Adipocyte (in vitro differentiated cells): ENCODE measurements at regions not wholly inside any gene's neighbourhood (a gene's known extent, or its start where the extent isn't known, plus 50 kb on each side); places are given as distances from the start of the nearest gene placed in this dataset.
"Not testable (repeated sequence)": the region's sequence is repeated elsewhere in the genome, so short reads cannot be mapped to it uniquely, and the experiment has no call there.

Experiments used
- DNase-seq: peaks from one replicate; pipeline ENCODE4 v3.0.0-alpha.2; 2015; ENCODE audit warnings: low read depth
- H3K27me3 ChIP-seq: replicated peaks from 2 replicates; pipeline ENCODE4 v1.7.0; 2013; ENCODE audit warnings: mild to moderate bottlenecking, low read length, moderate library complexity; ENCODE audit not compliant: control insufficient read depth, insufficient read depth
- H3K36me3 ChIP-seq: 2 replicates; pipeline ENCODE4 v1.7.0; 2013; ENCODE audit warnings: low read length, mild to moderate bottlenecking, moderate library complexity; ENCODE audit not compliant: control insufficient read depth, insufficient read depth, severe bottlenecking
- H3K4me1 ChIP-seq: 2 replicates; pipeline ENCODE4 v1.7.0; 2013; ENCODE audit warnings: mild to moderate bottlenecking, low read length, moderate library complexity; ENCODE audit not compliant: control insufficient read depth, insufficient read depth
- H3K4me3 ChIP-seq: 2 replicates; pipeline ENCODE4 v1.7.0; 2013; ENCODE audit warnings: mild to moderate bottlenecking, low read length, moderate library complexity
- H3K9ac ChIP-seq: 2 replicates; pipeline ENCODE4 v1.7.0; 2013; ENCODE audit warnings: mild to moderate bottlenecking, low read length, moderate library complexity
- H3K9me3 ChIP-seq: 2 replicates; pipeline ENCODE4 v1.7.0; 2013; ENCODE audit warnings: mild to moderate bottlenecking, low read length, moderate library complexity; ENCODE audit not compliant: control insufficient read depth

- Histone ChIP-seq H3K36me3 (no peaks in the 10 kb centered on the region), H3K9me3 (no peaks in the 10 kb centered on the region), H3K27me3 (no peaks in the 10 kb centered on the region), H3K4me3 (no peak overlapping the region), H3K9ac (no peak overlapping the region), H3K4me1 (no peaks in the 10 kb centered on the region)
- no peak for DNase-seq
These were observed 129.3 kb upstream of the FAM241A start for GRCh38 chr4:112015960-112016359.

- Histone ChIP-seq H3K4me1 (no peaks in the 10 kb centered on the region), H3K4me3 (no peak overlapping the region), H3K36me3 (no peaks in the 10 kb centered on the region), H3K9ac (no peak overlapping the region), H3K27me3 (no peaks in the 10 kb centered on the region), H3K9me3 (no peaks in the 10 kb centered on the region)
- DNase-seq: no peak
These were observed 121.8 kb upstream of the FAM241A start for GRCh38 chr4:112023402-112023950.

GRCh38 chr4:112026058-112026457 lies 119.2 kb upstream of the FAM241A start:
- H3K4me1 ChIP-seq: peaks cover 11% of the 10 kb centered on the region
- H3K9me3 ChIP-seq: no peaks in the 10 kb centered on the region
- no peaks in the 10 kb centered on the region for H3K36me3 ChIP-seq
- H3K27me3 ChIP-seq: no peaks in the 10 kb centered on the region
- DNase-seq: no peak
- H3K9ac ChIP-seq: no peak overlapping the region
- H3K4me3 ChIP-seq: no peak overlapping the region

- H3K4me3 ChIP-seq: no peak overlapping the region
- H3K36me3 ChIP-seq: no peaks in the 10 kb centered on the region
- H3K4me1 ChIP-seq: peaks cover 11% of the 10 kb centered on the region
- DNase-seq: peak; percentile 43
- no peaks in the 10 kb centered on the region for H3K9me3 ChIP-seq
- H3K27me3 ChIP-seq: no peaks in the 10 kb centered on the region
- H3K9ac ChIP-seq: no peak overlapping the region
These were observed 115.5 kb upstream of the FAM241A start for GRCh38 chr4:112029771-112030171.

GRCh38 chr4:112031712-112032328 lies 113.4 kb upstream of the FAM241A start:
- H3K4me1 ChIP-seq: peaks cover 13% of the 10 kb centered on the region
- no peaks in the 10 kb centered on the region for H3K36me3 ChIP-seq
- no peaks in the 10 kb centered on the region for H3K27me3 ChIP-seq
- H3K4me3 ChIP-seq: no peak overlapping the region
- peak overlapping the region; percentile 28 for H3K9ac ChIP-seq
- peak; percentile 81 for DNase-seq
- no peaks in the 10 kb centered on the region for H3K9me3 ChIP-seq

GRCh38 chr4:112036886-112037285 lies 108.4 kb upstream of the FAM241A start:
- peaks cover 9% of the 10 kb centered on the region for H3K4me1 ChIP-seq
- H3K4me3 ChIP-seq: no peak overlapping the region
- H3K9me3 ChIP-seq: no peaks in the 10 kb centered on the region
- no peak for DNase-seq
- H3K9ac ChIP-seq: no peak overlapping the region
- H3K27me3 ChIP-seq: no peaks in the 10 kb centered on the region
- no peaks in the 10 kb centered on the region for H3K36me3 ChIP-seq

- H3K4me1 ChIP-seq: peaks cover 9% of the 10 kb centered on the region
- no peaks in the 10 kb centered on the region for H3K36me3 ChIP-seq
- no peak for DNase-seq
- no peak overlapping the region for H3K4me3 ChIP-seq
- H3K9me3 ChIP-seq: no peaks in the 10 kb centered on the region
- no peak overlapping the region for H3K9ac ChIP-seq
- H3K27me3 ChIP-seq: no peaks in the 10 kb centered on the region
These were observed 106.4 kb upstream of the FAM241A start for GRCh38 chr4:112038861-112039260.

- not testable (repeated sequence) for H3K9ac ChIP-seq
These were observed 96.1 kb upstream of the FAM241A start for GRCh38 chr4:112049119-112049518.

GRCh38 chr4:112053825-112054350 lies 91.4 kb upstream of the FAM241A start:
- H3K9me3 ChIP-seq: no peaks in the 10 kb centered on the region
- peaks cover 7% of the 10 kb centered on the region for H3K4me1 ChIP-seq
- DNase-seq: no peak
- H3K36me3 ChIP-seq: no peaks in the 10 kb centered on the region
- no peak overlapping the region for H3K4me3 ChIP-seq
- H3K9ac ChIP-seq: no peak overlapping the region
- H3K27me3 ChIP-seq: no peaks in the 10 kb centered on the region

More at GRCh38 chr4:112049119-112049518, 96.1 kb upstream of the FAM241A start:
- not testable (repeated sequence) for H3K36me3 ChIP-seq, H3K9me3 ChIP-seq, H3K27me3 ChIP-seq, DNase-seq, H3K4me1 ChIP-seq, H3K4me3 ChIP-seq

- Histone ChIP-seq H3K27me3 (no peaks in the 10 kb centered on the region), H3K9ac (no peak overlapping the region), H3K36me3 (no peaks in the 10 kb centered on the region), H3K4me1 (peaks cover 7% of the 10 kb centered on the region), H3K4me3 (no peak overlapping the region), H3K9me3 (no peaks in the 10 kb centered on the region)
- DNase-seq: no peak
These were observed 90.2 kb upstream of the FAM241A start for GRCh38 chr4:112055100-112055499.

- Histone ChIP-seq H3K9me3 (no peaks in the 10 kb centered on the region), H3K9ac (no peak overlapping the region), H3K4me3 (no peak overlapping the region), H3K4me1 (peaks cover 7% of the 10 kb centered on the region), H3K36me3 (no peaks in the 10 kb centered on the region), H3K27me3 (no peaks in the 10 kb centered on the region)
- no peak for DNase-seq
These were observed 87.8 kb upstream of the FAM241A start for GRCh38 chr4:112057470-112057869.

- H3K4me1 ChIP-seq: peaks cover 7% of the 10 kb centered on the region
- no peak overlapping the region for H3K9ac ChIP-seq
- H3K4me3 ChIP-seq: peak overlapping the region; percentile 32
- H3K9me3 ChIP-seq: no peaks in the 10 kb centered on the region
- no peak for DNase-seq
- H3K36me3 ChIP-seq: no peaks in the 10 kb centered on the region
- H3K27me3 ChIP-seq: no peaks in the 10 kb centered on the region
These were observed 86.8 kb upstream of the FAM241A start for GRCh38 chr4:112058433-112058832.
